ENCODE measurements at regions not wholly inside any gene's neighbourhood (a gene's known extent, or its start where the extent isn't known, plus 50 kb on each side); places are given as distances from the start of the nearest gene placed in this dataset.

DNA sequence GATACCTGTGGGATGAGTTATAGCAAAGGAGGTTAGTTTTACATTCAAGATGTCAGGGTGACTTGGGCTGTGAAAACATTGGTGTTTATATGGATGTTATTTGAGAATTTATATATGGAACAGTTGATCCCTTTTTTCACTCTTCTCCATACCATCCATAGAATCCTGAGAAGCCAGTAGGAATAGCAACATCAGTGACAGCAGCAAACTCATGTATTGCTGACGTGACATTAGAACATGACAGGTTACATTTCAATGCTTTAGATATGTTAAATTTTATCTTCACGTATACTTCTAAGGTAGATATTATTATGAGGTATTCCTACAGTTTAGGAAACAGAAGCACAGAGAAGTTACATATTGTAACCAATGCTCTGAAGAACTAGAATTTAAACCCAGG is 745.2 kb upstream of the GCFC2 start:
- CTCF ChIA-PET (ENCODE audit: low intra/inter-chr PET ratio, low total read pairs): no interaction called here
- ATAC-seq (no peak), FAIRE-seq (peak; percentile 8), DNase-seq (ENCODE audit: low spot score) (no peak)
- no peak overlapping the region for H3K9ac ChIP-seq (ENCODE audit: insufficient read depth, low read depth, low read length)
- no peaks in the 10 kb centered on the region for H3K9me3 ChIP-seq (ENCODE audit: low read length)
- no peaks in the 10 kb centered on the region for H4K20me1 ChIP-seq (ENCODE audit: insufficient read depth, low read length)
- intact Hi-C loops (cut with micrococcal nuclease; ENCODE audit: unreplicated experiment) (no loop called here), in situ Hi-C loops (cut with HindIII; ENCODE audit: extremely low pct_ligation_motif_present, low pct_unique_long_range_greater_than_20kb) (no loop called here)
- no peaks in the 10 kb centered on the region for H3K4me1 ChIP-seq (ENCODE audit: insufficient read depth, low read length)
- no peak overlapping the region for H3K4me2 ChIP-seq (ENCODE audit: low read depth, low read length)
- H3K36me3 ChIP-seq (replicated peaks in 1 of 2; ENCODE audit: control insufficient read depth in 1 of 2, insufficient read depth in 2 of 2, low read length in 2 of 2): no peaks in the 10 kb centered on the region
- TF ChIP-seq MAFF (IDR thresholded peaks at IDR 0.05; ENCODE audit: low read depth, low read length) (peak; percentile 46; the same call in 1 of the 2 replicates), ZNF747 (CRISPR knock-in tag; IDR thresholded peaks at IDR 0.05; ENCODE audit: borderline replicate concordance) (no peak), MAFK (conservative IDR thresholded peaks at IDR 0.05 in 1 of 2, IDR thresholded peaks at IDR 0.05 in 1 of 2; ENCODE audit: low read length in 2 of 2) (peak in 1 of 2 experiments; percentile 70; a peak in 3 of 4 replicates), ZNF703 (CRISPR knock-in tag; IDR thresholded peaks at IDR 0.05; ENCODE audit: borderline replicate concordance) (no peak)
- no peaks in the 10 kb centered on the region for H3K79me2 ChIP-seq (ENCODE audit: insufficient read depth, low read length)
- H3K27ac ChIP-seq (ENCODE audit: extremely low read length, insufficient read depth, low read length): no peak overlapping the region
- H3K4me3 ChIP-seq (replicated peaks in 1 of 3; ENCODE audit: insufficient read depth in 1 of 3, low read depth in 2 of 3, low read length in 3 of 3): no peak overlapping the region
- no peak overlapping the region for H2AFZ ChIP-seq (ENCODE audit: low read length)
- POLR2A ChIA-PET: no interaction called here
- WGBS (ENCODE audit: low lambda C conversion rate): 9% methylated on average over 2 of the region's 2 CpGs
- no TSS peak for BruUV-seq (replicated peaks)
- no peaks in the 10 kb centered on the region for H3K27me3 ChIP-seq (ENCODE audit: control insufficient read depth in 1 of 2, insufficient read depth in 2 of 2, low read length in 2 of 2)

DNA sequence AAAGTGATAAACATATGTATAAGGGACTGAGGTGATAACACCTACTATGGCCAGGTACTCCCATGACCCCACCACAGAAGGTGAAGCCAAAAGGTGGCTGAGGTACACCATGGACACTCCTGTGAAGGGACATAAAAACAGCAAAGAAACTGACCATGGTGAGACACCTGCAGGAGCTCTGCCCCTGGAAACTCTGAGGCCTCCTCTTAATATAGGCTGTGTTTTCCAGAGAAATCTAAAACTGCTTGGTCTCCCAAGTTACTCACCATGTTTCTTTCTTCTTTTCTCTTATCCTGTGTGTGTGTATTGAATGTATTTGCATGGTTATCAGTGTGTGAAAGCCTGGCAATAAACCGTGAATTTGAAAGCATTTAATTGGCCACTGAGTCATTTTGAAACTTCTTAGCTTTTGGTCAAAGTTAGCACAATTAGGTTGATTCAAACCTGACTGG is 739.3 kb upstream of the GCFC2 start:
- POLR2A ChIA-PET: no interaction called here
- no peak for DNase-seq (ENCODE audit: low spot score)
- H3K9ac ChIP-seq (ENCODE audit: insufficient read depth, low read depth, low read length): no peak overlapping the region
- in situ Hi-C loops (cut with HindIII; ENCODE audit: extremely low pct_ligation_motif_present, low pct_unique_long_range_greater_than_20kb) (no loop called here), intact Hi-C loops (cut with micrococcal nuclease; ENCODE audit: unreplicated experiment) (no loop called here)
- no peaks in the 10 kb centered on the region for H4K20me1 ChIP-seq (ENCODE audit: insufficient read depth, low read length)
- H3K9me3 ChIP-seq (ENCODE audit: low read length): no peaks in the 10 kb centered on the region
- no TSS peak for BruUV-seq (replicated peaks)
- H3K36me3 ChIP-seq (replicated peaks in 1 of 2; ENCODE audit: control insufficient read depth in 1 of 2, insufficient read depth in 2 of 2, low read length in 2 of 2): no peaks in the 10 kb centered on the region
- CTCF ChIA-PET (ENCODE audit: low intra/inter-chr PET ratio, low total read pairs): no interaction called here
- no peak for FAIRE-seq
- H3K79me2 ChIP-seq (ENCODE audit: insufficient read depth, low read length): no peaks in the 10 kb centered on the region
- H3K27me3 ChIP-seq (ENCODE audit: control insufficient read depth in 1 of 2, insufficient read depth in 2 of 2, low read length in 2 of 2): no peaks in the 10 kb centered on the region
- H3K27ac ChIP-seq (ENCODE audit: extremely low read length, insufficient read depth, low read length): no peak overlapping the region
- no peak overlapping the region for H3K4me2 ChIP-seq (ENCODE audit: low read depth, low read length)
- no peak for ATAC-seq
- no peak overlapping the region for H2AFZ ChIP-seq (ENCODE audit: low read length)
- H3K4me3 ChIP-seq (replicated peaks in 1 of 3; ENCODE audit: insufficient read depth in 1 of 3, low read depth in 2 of 3, low read length in 3 of 3): no peak overlapping the region
- H3K4me1 ChIP-seq (ENCODE audit: insufficient read depth, low read length): no peaks in the 10 kb centered on the region
- WGBS (ENCODE audit: low lambda C conversion rate): 0% methylated on average over 1 of the region's 1 CpG
- TF ChIP-seq, protein P1, sequence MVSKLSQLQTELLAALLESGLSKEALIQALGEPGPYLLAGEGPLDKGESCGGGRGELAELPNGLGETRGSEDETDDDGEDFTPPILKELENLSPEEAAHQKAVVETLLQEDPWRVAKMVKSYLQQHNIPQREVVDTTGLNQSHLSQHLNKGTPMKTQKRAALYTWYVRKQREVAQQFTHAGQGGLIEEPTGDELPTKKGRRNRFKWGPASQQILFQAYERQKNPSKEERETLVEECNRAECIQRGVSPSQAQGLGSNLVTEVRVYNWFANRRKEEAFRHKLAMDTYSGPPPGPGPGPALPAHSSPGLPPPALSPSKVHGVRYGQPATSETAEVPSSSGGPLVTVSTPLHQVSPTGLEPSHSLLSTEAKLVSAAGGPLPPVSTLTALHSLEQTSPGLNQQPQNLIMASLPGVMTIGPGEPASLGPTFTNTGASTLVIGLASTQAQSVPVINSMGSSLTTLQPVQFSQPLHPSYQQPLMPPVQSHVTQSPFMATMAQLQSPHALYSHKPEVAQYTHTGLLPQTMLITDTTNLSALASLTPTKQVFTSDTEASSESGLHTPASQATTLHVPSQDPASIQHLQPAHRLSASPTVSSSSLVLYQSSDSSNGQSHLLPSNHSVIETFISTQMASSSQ (IDR thresholded peaks at IDR 0.05; ENCODE audit: low read depth): no peak
- TF ChIP-seq, protein P1 (CRISPR knock-in tag; IDR thresholded peaks at IDR 0.05; ENCODE audit: borderline replicate concordance): no peak
- TF ChIP-seq ZNF441 (CRISPR knock-in tag; IDR thresholded peaks at IDR 0.05; ENCODE audit: borderline replicate concordance): no peak
- TF ChIP-seq, protein P2, sequence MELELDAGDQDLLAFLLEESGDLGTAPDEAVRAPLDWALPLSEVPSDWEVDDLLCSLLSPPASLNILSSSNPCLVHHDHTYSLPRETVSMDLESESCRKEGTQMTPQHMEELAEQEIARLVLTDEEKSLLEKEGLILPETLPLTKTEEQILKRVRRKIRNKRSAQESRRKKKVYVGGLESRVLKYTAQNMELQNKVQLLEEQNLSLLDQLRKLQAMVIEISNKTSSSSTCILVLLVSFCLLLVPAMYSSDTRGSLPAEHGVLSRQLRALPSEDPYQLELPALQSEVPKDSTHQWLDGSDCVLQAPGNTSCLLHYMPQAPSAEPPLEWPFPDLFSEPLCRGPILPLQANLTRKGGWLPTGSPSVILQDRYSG (CRISPR knock-in tag; IDR thresholded peaks at IDR 0.05): no peak
- no peak for TF ChIP-seq ERF (CRISPR knock-in tag; IDR thresholded peaks at IDR 0.05)
- TF ChIP-seq, protein P3, sequence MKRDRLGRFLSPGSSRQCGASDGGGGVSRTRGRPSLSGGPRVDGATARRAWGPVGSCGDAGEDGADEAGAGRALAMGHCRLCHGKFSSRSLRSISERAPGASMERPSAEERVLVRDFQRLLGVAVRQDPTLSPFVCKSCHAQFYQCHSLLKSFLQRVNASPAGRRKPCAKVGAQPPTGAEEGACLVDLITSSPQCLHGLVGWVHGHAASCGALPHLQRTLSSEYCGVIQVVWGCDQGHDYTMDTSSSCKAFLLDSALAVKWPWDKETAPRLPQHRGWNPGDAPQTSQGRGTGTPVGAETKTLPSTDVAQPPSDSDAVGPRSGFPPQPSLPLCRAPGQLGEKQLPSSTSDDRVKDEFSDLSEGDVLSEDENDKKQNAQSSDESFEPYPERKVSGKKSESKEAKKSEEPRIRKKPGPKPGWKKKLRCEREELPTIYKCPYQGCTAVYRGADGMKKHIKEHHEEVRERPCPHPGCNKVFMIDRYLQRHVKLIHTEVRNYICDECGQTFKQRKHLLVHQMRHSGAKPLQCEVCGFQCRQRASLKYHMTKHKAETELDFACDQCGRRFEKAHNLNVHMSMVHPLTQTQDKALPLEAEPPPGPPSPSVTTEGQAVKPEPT (CRISPR knock-in tag; IDR thresholded peaks at IDR 0.05; ENCODE audit: low read depth): no peak
- no peak for TF ChIP-seq ZFP41 (CRISPR knock-in tag; IDR thresholded peaks at IDR 0.05; ENCODE audit: borderline replicate concordance)
